NCI-H1694 (cell line): ENCODE measurements at regions not wholly inside any gene's neighbourhood (a gene's known extent, or its start where the extent isn't known, plus 50 kb on each side); places are given as distances from the start of the nearest gene placed in this dataset.
"Not testable (repeated sequence)": the region's sequence is repeated elsewhere in the genome, so short reads cannot be mapped to it uniquely, and the experiment has no call there.

Source experiments
- DNase-seq: peaks from one replicate; lab custom pipeline; 2025; lab: John Stamatoyannopoulos, UW

DNA sequence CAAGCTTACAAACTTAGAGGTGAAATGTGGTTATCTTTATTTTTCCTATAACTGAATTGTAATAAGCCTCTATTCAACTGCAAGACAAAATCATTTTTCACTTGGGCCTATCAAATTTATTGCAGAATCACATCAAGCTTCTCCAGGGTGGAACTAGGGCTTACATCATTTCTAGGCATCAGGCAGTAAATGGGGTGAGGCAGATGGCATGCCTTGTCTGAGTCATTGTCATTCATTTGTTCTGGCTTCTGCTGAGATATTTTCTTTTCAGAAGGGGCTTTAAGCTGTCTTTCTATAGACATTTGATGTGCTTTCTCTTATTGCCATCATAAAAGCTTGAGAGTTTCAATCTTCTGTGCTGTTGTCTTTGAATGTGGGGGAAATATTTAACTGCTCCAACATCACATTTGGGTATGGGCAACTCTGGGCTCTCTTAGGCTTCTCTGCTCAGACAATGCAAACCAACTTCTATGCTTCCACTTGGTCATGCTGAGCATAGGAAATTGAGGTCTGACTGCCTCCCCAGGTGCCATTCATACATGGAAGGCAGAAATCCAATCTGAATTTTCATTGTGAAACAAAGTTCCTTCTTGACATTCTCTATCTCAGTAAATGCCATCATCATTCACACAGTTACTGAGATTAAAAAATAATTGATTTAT is 225.8 kb upstream of the GIMD1 start:
- DNase-seq = no peak

DNA sequence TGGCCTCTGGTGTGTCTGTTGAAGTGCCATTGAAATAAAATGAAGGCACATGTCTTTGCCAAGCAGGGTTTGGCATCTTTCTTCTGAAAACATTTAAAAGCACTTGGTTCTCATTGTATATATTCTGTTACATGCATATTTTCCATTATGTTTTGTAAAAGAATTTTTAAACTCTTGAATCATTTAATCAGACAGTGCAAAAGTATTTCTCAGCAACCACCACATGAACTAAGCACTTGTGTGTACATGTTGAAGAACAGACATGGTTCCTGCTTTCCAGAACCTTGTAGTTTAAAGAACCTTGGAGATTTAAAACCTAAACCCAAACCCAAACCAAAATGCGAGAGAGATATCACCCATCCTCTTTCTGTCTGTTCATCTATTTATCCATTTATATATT is 220.3 kb upstream of the GIMD1 start:
- no peak for DNase-seq

GRCh38 chr4:106587558-106587957 is 219.0 kb upstream of the GIMD1 start:
- DNase-seq = no peak

DNA sequence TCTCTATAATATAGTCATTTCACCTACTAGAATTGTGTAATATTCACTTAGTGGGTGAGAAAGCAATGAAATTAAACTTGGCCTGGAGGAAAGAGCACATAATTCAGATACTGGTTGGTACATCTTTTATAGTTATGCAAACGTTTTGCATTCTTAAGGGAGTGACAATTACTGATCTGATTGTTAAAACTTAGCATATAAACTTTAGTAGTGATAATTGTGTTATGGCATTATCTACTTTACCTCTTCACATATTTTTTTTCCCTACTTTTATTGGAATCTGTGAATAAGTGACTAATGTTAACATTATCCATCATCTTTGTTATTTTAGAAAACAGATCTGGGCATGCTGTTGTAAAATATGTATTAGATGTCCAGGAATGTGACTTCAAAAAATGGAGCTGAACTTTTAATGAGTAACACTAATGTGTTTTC is 217.4 kb upstream of the GIMD1 start:
- no peak for DNase-seq

DNA sequence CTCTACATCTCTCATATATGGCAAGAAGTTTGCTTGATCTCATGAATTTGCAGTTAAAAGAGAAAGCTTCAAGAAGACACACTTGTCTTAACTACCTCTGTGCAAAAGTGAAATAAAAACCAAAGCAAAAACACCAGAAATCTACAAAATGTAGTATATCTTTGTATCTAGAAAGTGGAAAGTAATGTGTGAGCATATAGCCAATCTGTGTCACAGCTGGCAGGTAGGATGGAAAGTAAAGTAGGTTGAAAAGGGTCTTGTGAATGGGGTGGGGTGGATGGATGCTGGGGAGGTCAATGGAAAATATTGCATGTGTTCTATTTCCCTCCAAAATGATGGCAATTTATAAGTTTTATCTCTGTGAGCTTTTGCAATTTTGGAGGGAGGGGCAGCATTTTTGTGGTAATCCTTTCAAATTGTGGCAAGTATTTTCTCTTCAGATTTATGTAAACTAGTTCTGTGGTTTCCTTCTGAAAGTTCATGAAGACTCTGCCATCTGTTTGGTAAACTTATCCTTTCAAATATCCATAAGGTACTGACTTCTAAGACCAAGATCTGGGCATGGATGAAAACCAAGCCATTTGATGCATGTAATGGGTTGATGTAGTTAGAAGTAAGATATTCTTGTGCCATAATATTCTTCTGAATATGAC is 215.9 kb upstream of the GIMD1 start:
- no peak for DNase-seq

- no peak for DNase-seq
Measured at GRCh38 chr4:106583567-106583966, 215.0 kb upstream of the GIMD1 start.

GRCh38 chr4:106583108-106583507 is 214.5 kb upstream of the GIMD1 start:
- no peak for DNase-seq

DNA sequence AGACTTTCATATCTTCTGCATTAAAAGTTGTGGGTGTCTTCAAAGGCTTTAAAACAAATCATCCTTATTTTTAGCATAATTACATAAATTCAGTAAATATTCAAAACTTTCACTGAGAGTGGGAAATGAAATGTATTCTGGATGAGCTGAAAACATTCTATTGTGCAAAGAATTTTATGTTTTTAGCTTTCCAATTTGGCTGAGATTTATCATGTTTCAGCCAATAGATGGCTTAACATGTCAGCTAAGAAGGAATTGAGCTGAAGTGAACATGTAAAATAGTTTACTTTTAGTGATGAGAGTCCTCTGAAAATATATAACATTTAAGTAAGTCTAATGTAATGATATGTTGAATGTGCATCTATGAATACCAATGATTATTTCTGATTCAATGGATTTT is 213.5 kb upstream of the GIMD1 start:
- no peak for DNase-seq

- DNase-seq = no peak
Measured at GRCh38 chr4:106579236-106579635, 210.7 kb upstream of the GIMD1 start.

DNA sequence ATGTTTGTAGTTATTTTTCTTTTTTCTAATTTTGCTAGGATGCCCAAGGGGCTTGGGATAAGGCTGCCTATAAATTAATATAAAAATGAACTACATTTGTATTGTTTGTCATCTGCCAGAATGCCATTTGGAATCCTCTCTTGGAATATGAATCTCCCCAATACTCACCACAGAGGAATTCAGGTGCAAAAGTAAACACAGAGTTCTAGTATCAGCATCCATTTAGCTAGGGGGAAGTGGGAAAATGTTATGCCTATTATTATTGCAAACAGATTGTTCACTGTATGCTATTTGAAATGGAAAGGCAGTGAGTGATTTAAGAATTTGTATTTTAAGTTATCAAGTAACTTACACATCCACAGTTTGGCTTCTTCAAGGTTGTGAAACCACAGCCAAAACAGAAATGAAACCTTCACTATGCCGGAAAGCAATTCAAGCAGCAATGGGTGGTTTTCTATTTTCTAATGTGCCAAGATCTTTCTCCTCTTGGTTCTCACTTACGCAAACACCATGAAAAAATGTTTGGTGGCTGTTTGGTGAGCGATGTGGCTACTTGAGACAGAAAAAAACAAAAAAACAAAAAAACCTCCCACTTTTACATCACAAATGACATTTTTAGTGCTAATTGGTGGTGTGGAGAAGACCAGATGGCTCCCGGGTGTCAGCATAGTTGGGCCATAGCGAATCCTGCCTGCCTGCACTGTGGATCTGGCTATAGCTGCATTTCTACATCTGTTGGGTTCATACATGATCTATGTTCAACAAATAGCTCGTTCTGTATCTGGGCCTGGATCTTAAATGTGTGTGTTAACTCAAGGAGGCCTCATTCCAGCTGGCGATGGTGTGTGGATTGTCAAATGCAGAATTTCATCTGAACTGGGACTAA is 200.8 kb upstream of the GIMD1 start:
- DNase-seq = no peak

DNA sequence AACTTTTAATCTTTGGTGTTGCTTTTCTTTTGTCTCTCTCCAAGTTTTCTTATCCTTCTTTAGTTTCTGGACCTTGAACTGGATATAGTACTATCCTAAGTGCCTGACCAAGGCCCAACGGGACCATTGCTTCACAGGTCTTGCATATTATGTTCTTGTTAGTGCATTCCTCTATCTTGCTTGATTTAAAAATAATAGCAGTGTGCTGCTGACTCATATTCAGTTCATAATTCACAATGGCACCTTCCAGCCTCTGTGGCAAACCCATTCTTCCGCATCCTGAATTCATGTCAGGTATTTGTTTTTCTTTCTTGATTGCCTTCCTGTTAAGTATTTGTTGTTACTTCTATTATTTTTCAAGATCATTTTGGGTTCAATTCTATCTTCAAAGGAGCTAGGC is 197.1 kb upstream of the GIMD1 start:
- no peak for DNase-seq

- not testable (repeated sequence) for DNase-seq
Measured at GRCh38 chr4:106563637-106564036, 195.1 kb upstream of the GIMD1 start.

- DNase-seq = no peak
Measured at GRCh38 chr4:106551724-106552123, 183.1 kb upstream of the GIMD1 start.

GRCh38 chr4:106548446-106549044 is 180.0 kb upstream of the GIMD1 start:
- no peak for DNase-seq

DNA sequence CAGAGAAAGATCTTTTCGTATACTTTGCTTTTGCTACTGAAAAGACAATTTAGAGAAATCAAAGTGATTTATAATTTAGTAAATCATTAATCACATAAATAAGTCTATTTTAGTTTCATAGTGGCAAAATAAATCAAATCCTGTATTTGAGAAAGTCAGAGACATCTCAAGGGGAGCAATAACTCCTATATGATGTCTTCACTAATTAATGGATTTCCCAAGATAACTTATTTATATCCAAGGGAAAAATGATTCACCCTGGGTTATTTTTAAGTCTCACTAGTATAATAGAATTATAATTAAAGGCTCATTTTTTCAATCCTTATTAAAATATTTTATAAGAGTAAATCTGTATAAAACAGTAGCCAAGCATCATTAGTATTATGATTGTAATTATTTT is 177.8 kb upstream of the GIMD1 start:
- no peak for DNase-seq

- DNase-seq = not testable (repeated sequence)
Measured at GRCh38 chr4:106542609-106543008, 174.0 kb upstream of the GIMD1 start.

DNA sequence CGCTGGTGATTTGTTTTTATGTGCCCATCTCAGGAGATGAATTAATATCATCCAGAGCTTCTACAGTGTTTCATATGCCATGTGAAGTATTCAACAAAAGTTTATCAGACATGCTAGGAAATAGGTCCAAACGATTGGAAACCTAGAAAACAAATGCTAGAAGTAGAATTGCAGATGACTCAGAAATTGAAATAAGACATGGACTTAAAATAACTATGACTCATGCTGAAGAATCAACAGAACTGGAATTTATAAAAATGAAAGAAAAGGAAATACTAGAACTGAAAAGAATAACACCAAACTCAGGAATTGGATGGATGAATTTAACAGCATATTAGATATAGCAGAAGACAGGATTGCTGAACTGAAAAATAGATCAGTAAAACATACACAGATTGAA is 172.7 kb upstream of the GIMD1 start:
- DNase-seq = no peak

GRCh38 chr4:106530821-106531220 is 162.2 kb upstream of the GIMD1 start:
- no peak for DNase-seq

GRCh38 chr4:106530024-106530361 is 161.4 kb upstream of the GIMD1 start:
- DNase-seq = no peak

DNA sequence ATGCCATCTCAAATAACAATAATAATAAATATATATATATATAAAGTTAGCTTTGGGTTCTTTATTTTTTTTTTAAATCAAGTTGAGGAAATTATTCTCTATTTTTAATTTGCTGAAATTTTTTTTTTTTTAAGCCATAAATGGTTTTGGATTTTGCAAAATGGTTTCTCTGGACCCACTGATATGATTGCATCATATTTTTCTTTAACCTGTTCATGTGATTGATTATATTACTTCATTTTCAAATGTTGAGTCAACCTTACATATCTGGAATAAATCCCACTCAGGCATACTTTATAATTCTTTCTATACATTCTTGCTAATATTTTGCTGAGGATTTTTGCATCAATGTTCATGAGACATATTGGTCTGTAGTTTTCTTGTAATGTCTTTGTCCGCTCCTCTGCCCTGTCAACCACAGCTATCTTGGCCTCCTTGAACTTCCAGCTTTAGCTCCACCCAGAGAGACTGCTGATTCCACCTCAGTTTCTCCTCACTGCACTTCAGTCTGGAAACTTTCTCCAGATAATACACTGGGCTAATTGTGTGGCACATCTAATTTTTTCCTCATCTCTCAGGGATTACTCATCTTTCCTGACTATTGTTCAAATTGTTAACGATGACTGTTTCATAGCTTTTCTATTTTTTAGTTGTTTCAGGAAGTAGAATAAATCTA is 160.9 kb upstream of the GIMD1 start:
- no peak for DNase-seq

DNA sequence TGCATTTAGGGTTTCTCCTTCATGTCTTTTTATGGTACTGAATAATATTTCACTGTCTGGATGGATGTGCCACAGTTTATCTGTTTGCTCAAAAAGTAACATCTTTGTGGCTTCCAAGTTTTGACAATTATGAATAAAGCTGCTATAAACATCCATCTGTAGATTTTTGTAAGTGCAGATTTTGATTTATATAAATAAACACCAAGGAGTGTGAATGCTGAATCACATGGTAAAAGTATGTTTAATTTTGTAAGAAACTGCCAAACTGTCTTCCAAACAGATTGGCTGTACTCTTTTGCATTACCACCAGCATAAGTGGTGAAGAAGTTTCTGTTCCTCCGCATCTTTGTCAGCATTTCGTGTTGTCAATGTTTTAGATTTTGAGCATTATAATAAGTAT is 158.7 kb upstream of the GIMD1 start:
- DNase-seq = no peak

- DNase-seq = not testable (repeated sequence)
Measured at GRCh38 chr4:106525425-106525824, 156.8 kb upstream of the GIMD1 start.
